Hematopoietic multipotent progenitor cell treated with erythropoietin and hydrocortisone succinate and interleukin-3 and kit ligand, for 8 days (in vitro differentiated cells): ENCODE measurements at regions not wholly inside any gene's neighbourhood (a gene's known extent, or its start where the extent isn't known, plus 50 kb on each side); places are given as distances from the start of the nearest gene placed in this dataset.
"Not testable (repeated sequence)": the region's sequence is repeated elsewhere in the genome, so short reads cannot be mapped to it uniquely, and the experiment has no call there.

Experiments
- DNase-seq: peaks from one replicate; pipeline ENCODE4 v3.0.0-alpha.2; 2015

- DNase-seq = no peak
These were observed 86.1 kb downstream of the RAP2A start for GRCh38 chr13:97520061-97520460.

GRCh38 chr13:97520866-97521265, 86.9 kb downstream of the RAP2A start:
- DNase-seq = no peak

- no peak for DNase-seq
These were observed 87.8 kb downstream of the RAP2A start for GRCh38 chr13:97521726-97522125.

GRCh38 chr13:97522243-97522642, 88.3 kb downstream of the RAP2A start:
- DNase-seq = no peak

- DNase-seq = no peak
These were observed 92.6 kb downstream of the RAP2A start for GRCh38 chr13:97526556-97526955.

GRCh38 chr13:97528518-97528917, 94.5 kb downstream of the RAP2A start:
- no peak for DNase-seq

GRCh38 chr13:97534540-97534939, 100.6 kb downstream of the RAP2A start:
- DNase-seq = no peak

- DNase-seq = no peak
These were observed 101.6 kb downstream of the RAP2A start for GRCh38 chr13:97535614-97536013.

GRCh38 chr13:97537110-97537509, 103.1 kb downstream of the RAP2A start:
- no peak for DNase-seq

- DNase-seq = no peak
These were observed 104.2 kb downstream of the RAP2A start for GRCh38 chr13:97538203-97538602.

GRCh38 chr13:97539651-97540610, 106.0 kb downstream of the RAP2A start:
- no peak for DNase-seq

- DNase-seq = no peak
These were observed 106.7 kb downstream of the RAP2A start for GRCh38 chr13:97540696-97541095.

- no peak for DNase-seq
These were observed 108.2 kb downstream of the RAP2A start for GRCh38 chr13:97542102-97542685.

GRCh38 chr13:97544031-97544765, 110.2 kb downstream of the RAP2A start:
- DNase-seq = no peak

GRCh38 chr13:97544971-97545499, 111.1 kb downstream of the RAP2A start:
- DNase-seq = not testable (repeated sequence)

- DNase-seq = no peak
These were observed 114.2 kb downstream of the RAP2A start for GRCh38 chr13:97548138-97548537.

GRCh38 chr13:97548711-97549110, 114.7 kb downstream of the RAP2A start:
- no peak for DNase-seq

- DNase-seq = no peak
These were observed 115.2 kb downstream of the RAP2A start for GRCh38 chr13:97549201-97549600.

- DNase-seq = no peak
These were observed 120.5 kb downstream of the RAP2A start for GRCh38 chr13:97554496-97554895.

- DNase-seq = no peak
These were observed 121.1 kb downstream of the RAP2A start for GRCh38 chr13:97555034-97555433.

- DNase-seq = no peak
These were observed 125.1 kb downstream of the RAP2A start for GRCh38 chr13:97559030-97559429.

- DNase-seq = no peak
These were observed 126.0 kb downstream of the RAP2A start for GRCh38 chr13:97559981-97560380.

- DNase-seq = no peak
These were observed 127.2 kb downstream of the RAP2A start for GRCh38 chr13:97561182-97561581.
